ENCODE measurements at regions not wholly inside any gene's neighbourhood (a gene's known extent, or its start where the extent isn't known, plus 50 kb on each side); places are given as distances from the start of the nearest gene placed in this dataset.

GRCh38 chr6:112459758-112460304 lies 112.7 kb downstream of the RFPL4B start:
- no peak for DNase-seq
- no peak for TF ChIP-seq CTCF (IDR thresholded peaks at IDR 0.05)
- H3K27ac Mint-ChIP-seq: no peak overlapping the region
- H3K36me3 Mint-ChIP-seq (ENCODE audit: low read depth): no peaks in the 10 kb centered on the region
- no peaks in the 10 kb centered on the region for H3K9me3 Mint-ChIP-seq
- H3K4me3 Mint-ChIP-seq: no peak overlapping the region
- no peaks in the 10 kb centered on the region; the same call in 1 of the 2 replicates for H3K27me3 Mint-ChIP-seq (ENCODE audit: insufficient read depth)
- peaks cover 8% of the 10 kb centered on the region for H3K4me1 Mint-ChIP-seq (ENCODE audit: low read depth)

- TF ChIP-seq CTCF (IDR thresholded peaks at IDR 0.05): no peak
- DNase-seq: no peak
- Mint-ChIP-seq H3K27me3 (ENCODE audit: insufficient read depth) (no peaks in the 10 kb centered on the region), H3K36me3 (ENCODE audit: low read depth) (no peaks in the 10 kb centered on the region), H3K27ac (no peak overlapping the region), H3K9me3 (no peaks in the 10 kb centered on the region), H3K4me1 (ENCODE audit: low read depth) (peaks cover 42% of the 10 kb centered on the region), H3K4me3 (no peak overlapping the region)
Observed at GRCh38 chr6:112464901-112465665, 118.0 kb downstream of the RFPL4B start.

- Mint-ChIP-seq H3K27me3 (ENCODE audit: insufficient read depth) (no peaks in the 10 kb centered on the region), H3K27ac (peak overlapping the region; percentile 71; the same call in 1 of the 2 replicates), H3K36me3 (ENCODE audit: low read depth) (no peaks in the 10 kb centered on the region), H3K9me3 (no peaks in the 10 kb centered on the region), H3K4me1 (ENCODE audit: low read depth) (peaks cover 52% of the 10 kb centered on the region), H3K4me3 (peak overlapping the region; percentile 3; the same call in 1 of the 2 replicates)
- DNase-seq: peak; percentile 67
- no peak for TF ChIP-seq CTCF (IDR thresholded peaks at IDR 0.05)
Observed at GRCh38 chr6:112466373-112467151, 119.4 kb downstream of the RFPL4B start.

- Mint-ChIP-seq H3K4me3 (peak overlapping the region; percentile 12; the same call in 1 of the 2 replicates), H3K27me3 (ENCODE audit: insufficient read depth) (no peaks in the 10 kb centered on the region), H3K9me3 (no peaks in the 10 kb centered on the region), H3K27ac (peak overlapping the region; percentile 64; the same call in 1 of the 2 replicates), H3K4me1 (ENCODE audit: low read depth) (peaks cover 52% of the 10 kb centered on the region), H3K36me3 (ENCODE audit: low read depth) (no peaks in the 10 kb centered on the region)
- peak; percentile 73 for DNase-seq
- TF ChIP-seq CTCF (IDR thresholded peaks at IDR 0.05): no peak
Observed at GRCh38 chr6:112468359-112468758, 121.2 kb downstream of the RFPL4B start.

GRCh38 chr6:112469306-112469705 lies 122.2 kb downstream of the RFPL4B start:
- no peak for DNase-seq
- no peak overlapping the region; the same call in 1 of the 2 replicates for H3K4me3 Mint-ChIP-seq
- no peaks in the 10 kb centered on the region for H3K36me3 Mint-ChIP-seq (ENCODE audit: low read depth)
- H3K9me3 Mint-ChIP-seq: no peaks in the 10 kb centered on the region
- TF ChIP-seq CTCF (IDR thresholded peaks at IDR 0.05): no peak
- H3K27ac Mint-ChIP-seq: peak overlapping the region; percentile 64
- no peaks in the 10 kb centered on the region for H3K27me3 Mint-ChIP-seq (ENCODE audit: insufficient read depth)
- peaks cover 52% of the 10 kb centered on the region for H3K4me1 Mint-ChIP-seq (ENCODE audit: low read depth)

Data from HFFc6 (cell line).